Fibroblast of lung (primary cell): ENCODE measurements at regions not wholly inside any gene's neighbourhood (a gene's known extent, or its start where the extent isn't known, plus 50 kb on each side); places are given as distances from the start of the nearest gene placed in this dataset.
"Not testable (repeated sequence)": the region's sequence is repeated elsewhere in the genome, so short reads cannot be mapped to it uniquely, and the experiment has no call there.

Experiments
- EZH2 ChIP-seq: IDR thresholded peaks from 2 replicates; pipeline ENCODE4 v1.5.1; 2012; ENCODE audit warnings: low read length, control low read depth, mild to moderate bottlenecking; ENCODE audit errors: missing control alignments
- TF ChIP-seq, protein P1 (sequence below), 2 donors: IDR thresholded peaks in 1 of 2; conservative IDR thresholded peaks in 1 of 2; 1 replicate in 1 of 2; 2 replicates in 1 of 2; pipeline ENCODE4 v1.5.1; 2011 to 2012; ENCODE audit warnings: low read length in 2 of 2, control low read depth in 1 of 2, inconsistent platforms in 1 of 2, low read depth in 1 of 2, mild to moderate bottlenecking in 1 of 2

DNA sequence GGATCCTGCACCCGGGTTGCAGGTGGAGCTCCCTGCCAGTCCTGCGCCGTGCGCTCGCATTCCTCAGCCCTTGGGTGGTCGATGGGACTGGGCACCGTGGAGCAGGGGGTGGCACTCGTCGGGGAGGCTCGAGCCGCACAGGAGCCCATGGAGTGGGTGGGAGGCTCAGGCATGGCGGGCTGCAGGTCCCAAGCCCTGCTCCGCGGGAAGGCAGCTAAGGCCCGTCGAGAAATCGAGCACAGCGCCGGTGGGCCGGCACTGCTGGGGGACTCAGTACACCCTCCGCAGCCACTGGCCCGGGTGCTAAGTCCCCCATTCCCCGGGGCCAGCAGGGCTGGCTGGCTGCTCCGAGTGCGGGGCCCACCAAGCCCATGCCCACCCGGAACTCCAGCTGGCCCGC, 226.1 kb downstream of the FRK start:
- TF ChIP-seq, protein P1, sequence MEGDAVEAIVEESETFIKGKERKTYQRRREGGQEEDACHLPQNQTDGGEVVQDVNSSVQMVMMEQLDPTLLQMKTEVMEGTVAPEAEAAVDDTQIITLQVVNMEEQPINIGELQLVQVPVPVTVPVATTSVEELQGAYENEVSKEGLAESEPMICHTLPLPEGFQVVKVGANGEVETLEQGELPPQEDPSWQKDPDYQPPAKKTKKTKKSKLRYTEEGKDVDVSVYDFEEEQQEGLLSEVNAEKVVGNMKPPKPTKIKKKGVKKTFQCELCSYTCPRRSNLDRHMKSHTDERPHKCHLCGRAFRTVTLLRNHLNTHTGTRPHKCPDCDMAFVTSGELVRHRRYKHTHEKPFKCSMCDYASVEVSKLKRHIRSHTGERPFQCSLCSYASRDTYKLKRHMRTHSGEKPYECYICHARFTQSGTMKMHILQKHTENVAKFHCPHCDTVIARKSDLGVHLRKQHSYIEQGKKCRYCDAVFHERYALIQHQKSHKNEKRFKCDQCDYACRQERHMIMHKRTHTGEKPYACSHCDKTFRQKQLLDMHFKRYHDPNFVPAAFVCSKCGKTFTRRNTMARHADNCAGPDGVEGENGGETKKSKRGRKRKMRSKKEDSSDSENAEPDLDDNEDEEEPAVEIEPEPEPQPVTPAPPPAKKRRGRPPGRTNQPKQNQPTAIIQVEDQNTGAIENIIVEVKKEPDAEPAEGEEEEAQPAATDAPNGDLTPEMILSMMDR (conservative IDR thresholded peaks at IDR 0.05 in 1 of 2, IDR thresholded peaks at IDR 0.05 in 1 of 2; ENCODE audit: low read depth in 1 of 2, low read length in 2 of 2), result not testable (repeated sequence)
- TF ChIP-seq EZH2, result not testable (repeated sequence)
